Caco-2 (cell line): ENCODE measurements at regions not wholly inside any gene's neighbourhood (a gene's known extent, or its start where the extent isn't known, plus 50 kb on each side); places are given as distances from the start of the nearest gene placed in this dataset.

Experiments used
- BruUV-seq: library from RNA; stranded (reverse); fragments of 400-500 nt; replicated peaks from 2 replicates; lab custom pipeline; 2021; lab: Mats Ljungman, UMichigan
- CTCF ChIA-PET: fragments of 300-600 bp; sonication (Branson Sonifier 250); formaldehyde crosslinking; loops from one replicate; lab custom pipeline; 2022; ENCODE audit warnings: antibody characterized with exemption; lab: Charles Lee
- POLR2A ChIA-PET: fragments of 300-600 bp; sonication (Branson Sonifier 250); formaldehyde crosslinking; loops from one replicate; lab custom pipeline; 2022; ENCODE audit warnings: antibody characterized with exemption; lab: Charles Lee
- DNase-seq, 2 experiments: peaks; one replicate each; pipeline versions ENCODE4 v3.0.0 to v3.0.0-alpha.2; 2020 to 2022
- H3K27me3 ChIP-seq: replicated peaks from 2 replicates; pipeline ENCODE4 v1.6.0; 2011; ENCODE audit warnings: low read length; ENCODE audit not compliant: control insufficient read depth, insufficient read depth
- H3K36me3 ChIP-seq: 2 replicates; pipeline ENCODE4 v1.5.1; 2011; ENCODE audit warnings: low read length; ENCODE audit not compliant: control insufficient read depth, insufficient read depth
- H3K4me1 ChIP-seq: fragments of 250-450 bp; sonication (Bioruptor Pico); 2 replicates; pipeline ENCODE4 v1.5.1; 2020; ENCODE audit warnings: mild to moderate bottlenecking
- H3K4me3 ChIP-seq: 2 replicates; pipeline ENCODE4 v1.5.1; 2011; ENCODE audit warnings: low read depth, mild to moderate bottlenecking, control low read depth, low read length
- H3K9me3 ChIP-seq: fragments of 250-450 bp; sonication (Bioruptor Pico); 2 replicates; pipeline ENCODE4 v1.5.1; 2020; ENCODE audit warnings: mild to moderate bottlenecking, moderate library complexity
- H3K27ac Mint-ChIP-seq: one replicate; pipeline ENCODE4 v1.8.0; 2022; ENCODE audit warnings: mixed read lengths; ENCODE audit not compliant: unreplicated experiment
- H3K27me3 Mint-ChIP-seq: one replicate; pipeline ENCODE4 v1.8.0; 2022; ENCODE audit warnings: mixed read lengths; ENCODE audit not compliant: insufficient read depth, unreplicated experiment
- H3K36me3 Mint-ChIP-seq: one replicate; pipeline ENCODE4 v1.8.0; 2022; ENCODE audit warnings: mild to moderate bottlenecking, mixed read lengths; ENCODE audit not compliant: insufficient read depth, unreplicated experiment
- H3K4me1 Mint-ChIP-seq: one replicate; pipeline ENCODE4 v1.8.0; 2022; ENCODE audit warnings: low read depth, mixed read lengths; ENCODE audit not compliant: unreplicated experiment
- H3K4me3 Mint-ChIP-seq: one replicate; pipeline ENCODE4 v1.8.0; 2022; ENCODE audit warnings: mild to moderate bottlenecking, moderate library complexity, mixed read lengths; ENCODE audit not compliant: unreplicated experiment
- H3K9me3 Mint-ChIP-seq: one replicate; pipeline ENCODE4 v1.8.0; 2022; ENCODE audit warnings: mixed read lengths; ENCODE audit not compliant: unreplicated experiment
- CTCF ChIP-seq, 2 experiments: fragments of 200-600 bp in 1 of 2; IDR thresholded peaks; 1 replicate in 1 of 2; 2 replicates in 1 of 2; pipeline versions ENCODE4 v1.5.1 to v1.8.0; 2011 to 2022; ENCODE audit warnings: antibody characterized with exemption in 1 of 2, control low read depth in 1 of 2, inconsistent platforms in 1 of 2, low read depth in 1 of 2, low read length in 1 of 2, mild to moderate bottlenecking in 1 of 2, moderate library complexity in 1 of 2; ENCODE audit not compliant: insufficient read depth in 1 of 2, severe bottlenecking in 1 of 2, unreplicated experiment in 1 of 2
- intact Hi-C: fragments of 100-400 bp; cut with micrococcal nuclease; formaldehyde crosslinking; loops from one replicate; pipeline ENCODE4 v1.10.0; 2022; ENCODE audit not compliant: unreplicated experiment

GRCh38 chr12:89862511-89863445, 154.1 kb upstream of the ATP2B1 start:
- Mint-ChIP-seq H3K4me1 (peaks cover 12% of the 10 kb centered on the region), H3K27ac (no peak overlapping the region), H3K4me3 (no peak overlapping the region), H3K27me3 (no peaks in the 10 kb centered on the region), H3K36me3 (peaks cover 5% of the 10 kb centered on the region), H3K9me3 (no peaks in the 10 kb centered on the region)
- Histone ChIP-seq H3K4me1 (0 out of 2 replicates have a peak, but pooled peaks cover 6% of the 10 kb centered on the region), H3K36me3 (no peaks in the 10 kb centered on the region), H3K27me3 (no peaks in the 10 kb centered on the region), H3K9me3 (no peaks in the 10 kb centered on the region; the same call in 1 of the 2 replicates), H3K4me3 (no peak overlapping the region)
- no TSS peak for BruUV-seq
- TF ChIP-seq CTCF (IDR thresholded peaks at IDR 0.05; ENCODE audit: insufficient read depth in 1 of 2, low read depth in 1 of 2, low read length in 1 of 2, severe bottlenecking in 1 of 2, unreplicated experiment in 1 of 2) = no peak
- intact Hi-C loops = no loop called here
- ChIA-PET CTCF (no interaction called here), POLR2A (no interaction called here)
- DNase-seq = no peak

GRCh38 chr12:89861086-89861485, 152.4 kb upstream of the ATP2B1 start:
- POLR2A ChIA-PET = no interaction called here
- no peak overlapping the region for H3K4me3 ChIP-seq
- TF ChIP-seq CTCF (IDR thresholded peaks at IDR 0.05; ENCODE audit: insufficient read depth in 1 of 2, low read depth in 1 of 2, low read length in 1 of 2, severe bottlenecking in 1 of 2, unreplicated experiment in 1 of 2) = no peak
- no peak overlapping the region for H3K27ac Mint-ChIP-seq
- no TSS peak for BruUV-seq
- no peaks in the 10 kb centered on the region for H3K27me3 ChIP-seq
- H3K9me3 ChIP-seq = no peaks in the 10 kb centered on the region; the same call in 1 of the 2 replicates
- intact Hi-C loops = no loop called here
- DNase-seq = no peak
- H3K4me3 Mint-ChIP-seq = no peak overlapping the region
- peaks cover 12% of the 10 kb centered on the region for H3K4me1 Mint-ChIP-seq
- no peaks in the 10 kb centered on the region for H3K27me3 Mint-ChIP-seq
- H3K36me3 Mint-ChIP-seq = peaks cover 5% of the 10 kb centered on the region
- H3K4me1 ChIP-seq = 0 out of 2 replicates have a peak, but pooled peaks cover 6% of the 10 kb centered on the region
- CTCF ChIA-PET = no interaction called here
- no peaks in the 10 kb centered on the region for H3K36me3 ChIP-seq
- H3K9me3 Mint-ChIP-seq = no peaks in the 10 kb centered on the region

GRCh38 chr12:89859508-89860220, 151.0 kb upstream of the ATP2B1 start:
- Histone ChIP-seq H3K4me1 (0 out of 2 replicates have a peak, but pooled peaks cover 6% of the 10 kb centered on the region), H3K4me3 (no peak overlapping the region), H3K36me3 (no peaks in the 10 kb centered on the region), H3K9me3 (no peaks in the 10 kb centered on the region; the same call in 1 of the 2 replicates), H3K27me3 (no peaks in the 10 kb centered on the region)
- no peak for DNase-seq
- BruUV-seq = no TSS peak
- Mint-ChIP-seq H3K4me1 (peaks cover 12% of the 10 kb centered on the region), H3K27me3 (no peaks in the 10 kb centered on the region), H3K9me3 (no peaks in the 10 kb centered on the region), H3K27ac (no peak overlapping the region), H3K36me3 (peaks cover 5% of the 10 kb centered on the region), H3K4me3 (no peak overlapping the region)
- intact Hi-C loops = no loop called here
- CTCF ChIA-PET = no interaction called here
- no peak for TF ChIP-seq CTCF (IDR thresholded peaks at IDR 0.05; ENCODE audit: insufficient read depth in 1 of 2, low read depth in 1 of 2, low read length in 1 of 2, severe bottlenecking in 1 of 2, unreplicated experiment in 1 of 2)
- POLR2A ChIA-PET = no interaction called here
